ENCODE measurements at regions not wholly inside any gene's neighbourhood (a gene's known extent, or its start where the extent isn't known, plus 50 kb on each side); places are given as distances from the start of the nearest gene placed in this dataset.
"Not testable (repeated sequence)": the region's sequence is repeated elsewhere in the genome, so short reads cannot be mapped to it uniquely, and the experiment has no call there.

DNA sequence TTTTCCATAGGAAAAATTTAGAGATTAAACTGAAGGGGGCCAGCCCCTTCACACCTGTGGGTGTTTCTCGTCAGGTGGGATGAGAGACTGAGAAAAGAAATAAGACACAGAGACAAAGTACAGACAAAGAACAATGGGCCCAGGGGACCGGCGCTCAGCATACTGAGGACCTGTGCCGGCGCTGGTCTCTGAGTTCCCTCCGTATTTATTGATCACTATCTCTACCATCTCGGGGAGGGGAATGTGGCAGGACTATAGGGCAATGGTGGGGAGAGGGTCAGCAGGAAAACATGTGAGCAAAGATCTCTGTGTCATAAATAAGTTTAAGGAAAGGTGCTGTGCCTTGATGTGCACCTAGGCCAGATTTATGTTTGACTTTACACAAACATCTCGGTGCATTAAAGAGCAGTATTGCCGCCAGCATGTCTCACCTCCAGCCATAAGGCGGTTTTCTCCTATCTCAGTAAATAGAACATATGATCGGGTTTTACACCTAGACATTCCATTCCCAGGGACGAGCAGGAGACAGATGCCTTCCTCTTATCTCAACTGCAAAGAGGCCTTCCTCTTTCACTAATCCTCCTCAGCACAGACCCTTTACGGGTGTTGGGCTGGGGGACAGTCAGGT is 494.7 kb downstream of the IGSF11 start:
- H3K79me1 ChIP-seq (ENCODE audit: low read depth, low read length); H2AK5ac ChIP-seq (ENCODE audit: low read depth, low read length); H3K36me3 ChIP-seq (ENCODE audit: control insufficient read depth in 2 of 4, insufficient read depth in 4 of 4, low read length in 3 of 4); H2BK20ac ChIP-seq (ENCODE audit: low read length); H3K4me3 ChIP-seq (ENCODE audit: extremely low read depth in 1 of 4, insufficient read depth in 2 of 4, low read depth in 3 of 4, low read length in 4 of 4); H3K23me2 ChIP-seq (ENCODE audit: low read depth, low read length); H4K5ac ChIP-seq (ENCODE audit: insufficient read length, low read depth, low read length); CTCF ChIA-PET (ENCODE audit: partially characterized antibody); H3K4me1 ChIP-seq (replicated peaks in 1 of 4; ENCODE audit: control insufficient read depth in 3 of 4, insufficient read depth in 4 of 4, low read length in 3 of 4); H2BK12ac ChIP-seq (ENCODE audit: low read depth, low read length); H3K4ac ChIP-seq (replicated peaks; ENCODE audit: insufficient read length, low read depth, low read length); H3K9me3 ChIP-seq (ENCODE audit: insufficient read depth in 2 of 2, low read depth in 1 of 2, low read length in 1 of 2); H2BK5ac ChIP-seq (ENCODE audit: low read depth, low read length); H3K27ac ChIP-seq (ENCODE audit: low read depth, low read length); H3K9ac ChIP-seq (replicated peaks in 1 of 4; ENCODE audit: extremely low read depth in 1 of 4, low read depth in 3 of 4, low read length in 3 of 4); H3K4me2 ChIP-seq (ENCODE audit: insufficient read depth in 1 of 2, low read depth in 2 of 2, low read length in 2 of 2); FAIRE-seq; H4K8ac ChIP-seq (ENCODE audit: extremely low read depth, insufficient read depth, low read length); H2AFZ ChIP-seq (ENCODE audit: low read length); H3K14ac ChIP-seq (ENCODE audit: insufficient read length); H3K27me3 ChIP-seq (replicated peaks in 1 of 4; ENCODE audit: control insufficient read depth in 3 of 4, extremely low read depth in 1 of 4, insufficient read depth in 3 of 4, low read length in 3 of 4); H3K23ac ChIP-seq (ENCODE audit: insufficient read length); H3K79me2 ChIP-seq (ENCODE audit: control insufficient read depth in 1 of 2, insufficient read depth in 2 of 2, low read length in 2 of 2); H2BK15ac ChIP-seq (ENCODE audit: low read length); H3K56ac ChIP-seq (replicated peaks; ENCODE audit: insufficient read length, low read depth, low read length); H4K20me1 ChIP-seq (replicated peaks in 1 of 2; ENCODE audit: control insufficient read depth in 1 of 2, insufficient read depth in 2 of 2, low read length in 2 of 2); H3K18ac ChIP-seq (ENCODE audit: extremely low read depth, low read length); H4K91ac ChIP-seq (replicated peaks; ENCODE audit: insufficient read length, low read length); DNase-seq (ENCODE audit: low read depth in 1 of 2, low spot score in 2 of 2); H2BK120ac ChIP-seq (replicated peaks; ENCODE audit: low read depth, low read length): not testable (repeated sequence)
- POLR2A ChIA-PET (ENCODE audit: partially characterized antibody): interaction anchor here (0.8 kb wide), 1 partner anchor 21 kb away, joined by 3 read pairs; no protein-coding TSS in a partner anchor
- 94% methylated on average over 12 of the region's 13 CpGs; no CpG with 5 or more reads in 1 of the 2 experiments for WGBS, 2 experiments (ENCODE audit: extremely low coverage in 1 of 2, insufficient coverage in 1 of 2, insufficient read length in 1 of 2, insufficient replicate concordance in 2 of 2, low coverage in 1 of 2, low lambda C conversion rate in 2 of 2, missing lambda C conversion rate in 1 of 2)

DNA sequence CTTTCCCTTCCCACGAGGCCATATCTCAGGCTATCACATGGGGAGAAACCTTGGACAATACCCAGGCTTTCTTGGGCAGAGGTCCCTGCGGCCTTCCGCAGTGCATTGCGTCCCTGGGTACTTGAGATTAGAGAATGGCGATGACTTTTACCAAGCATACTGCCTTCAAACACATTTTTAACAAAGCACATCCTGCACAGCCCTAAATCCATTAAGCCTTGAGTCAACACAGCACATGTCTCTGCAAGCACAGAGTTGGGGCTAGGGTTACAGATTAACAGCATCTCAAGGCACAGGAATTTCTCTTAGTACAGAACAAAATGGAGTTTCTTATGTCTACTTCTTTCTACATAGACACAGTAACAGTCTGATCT is 494.2 kb downstream of the IGSF11 start:
- not testable (repeated sequence) for H4K8ac ChIP-seq (ENCODE audit: extremely low read depth, insufficient read depth, low read length); H3K23ac ChIP-seq (ENCODE audit: insufficient read length)

More for the DNA sequence above, 494.2 kb downstream of the IGSF11 start:
- H2BK5ac ChIP-seq (ENCODE audit: low read depth, low read length); H3K23me2 ChIP-seq (ENCODE audit: low read depth, low read length); H3K79me2 ChIP-seq (ENCODE audit: control insufficient read depth in 1 of 2, insufficient read depth in 2 of 2, low read length in 2 of 2); H2BK20ac ChIP-seq (ENCODE audit: low read length); H2BK12ac ChIP-seq (ENCODE audit: low read depth, low read length); H3K4ac ChIP-seq (replicated peaks; ENCODE audit: insufficient read length, low read depth, low read length); FAIRE-seq; H3K9ac ChIP-seq (replicated peaks in 1 of 4; ENCODE audit: extremely low read depth in 1 of 4, low read depth in 3 of 4, low read length in 3 of 4); DNase-seq (ENCODE audit: low read depth in 1 of 2, low spot score in 2 of 2); H3K56ac ChIP-seq (replicated peaks; ENCODE audit: insufficient read length, low read depth, low read length); POLR2A ChIA-PET (ENCODE audit: partially characterized antibody); H4K5ac ChIP-seq (ENCODE audit: insufficient read length, low read depth, low read length); H3K4me2 ChIP-seq (ENCODE audit: insufficient read depth in 1 of 2, low read depth in 2 of 2, low read length in 2 of 2); H3K79me1 ChIP-seq (ENCODE audit: low read depth, low read length); CTCF ChIA-PET (ENCODE audit: partially characterized antibody); H2AFZ ChIP-seq (ENCODE audit: low read length); H3K18ac ChIP-seq (ENCODE audit: extremely low read depth, low read length); H3K27me3 ChIP-seq (replicated peaks in 1 of 4; ENCODE audit: control insufficient read depth in 3 of 4, extremely low read depth in 1 of 4, insufficient read depth in 3 of 4, low read length in 3 of 4); H3K36me3 ChIP-seq (ENCODE audit: control insufficient read depth in 2 of 4, insufficient read depth in 4 of 4, low read length in 3 of 4); H3K14ac ChIP-seq (ENCODE audit: insufficient read length); H2AK5ac ChIP-seq (ENCODE audit: low read depth, low read length); H4K91ac ChIP-seq (replicated peaks; ENCODE audit: insufficient read length, low read length); H4K20me1 ChIP-seq (replicated peaks in 1 of 2; ENCODE audit: control insufficient read depth in 1 of 2, insufficient read depth in 2 of 2, low read length in 2 of 2); H3K4me1 ChIP-seq (replicated peaks in 1 of 4; ENCODE audit: control insufficient read depth in 3 of 4, insufficient read depth in 4 of 4, low read length in 3 of 4); H3K27ac ChIP-seq (ENCODE audit: low read depth, low read length); H2BK15ac ChIP-seq (ENCODE audit: low read length); H3K9me3 ChIP-seq (ENCODE audit: insufficient read depth in 2 of 2, low read depth in 1 of 2, low read length in 1 of 2); H2BK120ac ChIP-seq (replicated peaks; ENCODE audit: low read depth, low read length); H3K4me3 ChIP-seq (ENCODE audit: extremely low read depth in 1 of 4, insufficient read depth in 2 of 4, low read depth in 3 of 4, low read length in 4 of 4): not testable (repeated sequence)
- 95% methylated on average over 5 of the region's 5 CpGs; no CpG with 5 or more reads in 1 of the 2 experiments for WGBS, 2 experiments (ENCODE audit: extremely low coverage in 1 of 2, insufficient coverage in 1 of 2, insufficient read length in 1 of 2, insufficient replicate concordance in 2 of 2, low coverage in 1 of 2, low lambda C conversion rate in 2 of 2, missing lambda C conversion rate in 1 of 2)
